BLaER1 (cell line): ENCODE measurements at regions not wholly inside any gene's neighbourhood (a gene's known extent, or its start where the extent isn't known, plus 50 kb on each side); places are given as distances from the start of the nearest gene placed in this dataset.

Experiments
- H3K27ac ChIP-seq: shearing (Covaris generic); formaldehyde crosslinking; 2 replicates; pipeline ENCODE4 v1.8.1; 2022
- H3K27me3 ChIP-seq: shearing (Covaris generic); formaldehyde crosslinking; 2 replicates; pipeline ENCODE4 v1.8.1; 2022
- H3K36me3 ChIP-seq: shearing (Covaris generic); formaldehyde crosslinking; 2 replicates; pipeline ENCODE4 v1.8.1; 2022
- H3K4me1 ChIP-seq: shearing (Covaris generic); formaldehyde crosslinking; 2 replicates; pipeline ENCODE4 v1.8.1; 2022
- H3K4me2 ChIP-seq: shearing (Covaris generic); formaldehyde crosslinking; 2 replicates; pipeline ENCODE4 v1.8.1; 2022
- H3K4me3 ChIP-seq: shearing (Covaris generic); formaldehyde crosslinking; 2 replicates; pipeline ENCODE4 v1.8.1; 2022
- H3K9ac ChIP-seq: shearing (Covaris generic); formaldehyde crosslinking; 2 replicates; pipeline ENCODE4 v1.8.1; 2022
- H3K9me3 ChIP-seq: shearing (Covaris generic); formaldehyde crosslinking; 2 replicates; pipeline ENCODE4 v1.8.1; 2022
- H4K20me1 ChIP-seq: shearing (Covaris generic); formaldehyde crosslinking; 2 replicates; pipeline ENCODE4 v1.8.1; 2022
- Cebpa-rat ChIP-seq: shearing (Covaris generic); IDR thresholded peaks from 2 replicates; pipeline ENCODE4 v1.8.1; 2022

DNA sequence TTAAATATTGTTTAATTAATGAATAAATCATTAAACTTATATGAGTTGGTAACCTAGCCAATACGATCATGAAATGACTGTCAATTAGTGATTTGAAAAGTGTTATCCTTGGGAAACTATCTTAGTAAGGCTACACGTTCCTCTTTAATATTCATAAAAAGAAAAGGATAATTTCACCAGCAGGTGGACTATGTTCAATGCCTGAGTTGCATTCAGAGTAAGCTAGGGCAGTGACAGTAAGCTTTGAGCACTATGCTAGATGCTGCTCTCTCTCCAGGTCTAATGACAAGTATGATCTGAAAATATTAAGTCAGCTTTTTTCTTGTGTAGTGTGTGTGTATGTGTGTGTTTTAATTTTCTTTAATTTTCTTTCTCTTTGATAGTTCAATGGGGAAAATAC lies 486.3 kb upstream of the PCDH15 start:
- Histone ChIP-seq H3K36me3 (no peaks in the 10 kb centered on the region), H3K9ac (no peak overlapping the region), H4K20me1 (no peaks in the 10 kb centered on the region), H3K4me3 (no peak overlapping the region), H3K27ac (no peak overlapping the region), H3K27me3 (no peaks in the 10 kb centered on the region), H3K4me2 (no peak overlapping the region), H3K9me3 (peaks cover 4% of the 10 kb centered on the region), H3K4me1 (no peaks in the 10 kb centered on the region)
- no peak for TF ChIP-seq Cebpa-rat

DNA sequence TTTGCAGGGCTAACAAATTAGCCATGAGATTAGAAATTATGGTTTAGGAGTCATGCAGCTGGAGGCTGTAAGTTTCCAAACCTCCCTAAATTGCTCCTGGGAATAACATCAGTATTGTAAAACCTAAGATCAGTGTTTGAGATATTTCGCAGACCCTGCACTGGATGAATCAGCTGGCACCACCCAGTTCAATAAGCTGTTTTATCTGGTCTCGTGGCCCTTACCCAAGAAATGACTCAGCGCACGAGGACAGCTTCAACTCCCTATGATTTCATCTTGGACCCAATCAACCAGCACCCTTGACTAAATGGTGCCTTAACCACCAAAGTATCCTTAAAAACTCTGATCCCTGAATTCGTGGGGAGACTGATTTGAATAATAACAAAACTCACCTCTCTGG lies 482.0 kb upstream of the PCDH15 start:
- Histone ChIP-seq H3K9ac (no peak overlapping the region), H3K27ac (no peak overlapping the region), H3K36me3 (no peaks in the 10 kb centered on the region), H3K9me3 (no peaks in the 10 kb centered on the region), H3K27me3 (no peaks in the 10 kb centered on the region), H3K4me3 (no peak overlapping the region), H3K4me1 (no peaks in the 10 kb centered on the region), H4K20me1 (no peaks in the 10 kb centered on the region), H3K4me2 (no peak overlapping the region)
- TF ChIP-seq Cebpa-rat = no peak

DNA sequence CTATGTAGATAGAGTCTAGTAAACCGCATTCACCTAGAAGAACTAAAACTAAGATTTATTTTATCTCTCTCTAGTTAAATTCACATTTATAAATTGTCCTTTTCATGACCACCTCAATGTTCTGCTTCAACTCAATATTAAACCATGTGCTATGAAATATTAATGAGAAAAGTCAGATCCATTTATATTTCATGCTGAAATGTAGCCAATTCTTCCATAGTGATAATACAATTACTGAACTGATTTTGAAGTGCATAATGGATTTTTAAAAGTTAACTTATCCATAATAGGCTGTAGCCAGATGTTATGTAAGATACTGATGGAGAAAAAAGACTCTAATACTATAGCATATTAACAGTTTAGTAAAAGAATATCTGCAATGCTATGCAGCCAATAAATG lies 479.7 kb upstream of the PCDH15 start:
- no peak overlapping the region for H3K9ac ChIP-seq
- no peaks in the 10 kb centered on the region for H4K20me1 ChIP-seq
- H3K27me3 ChIP-seq = no peaks in the 10 kb centered on the region
- no peaks in the 10 kb centered on the region for H3K4me1 ChIP-seq
- H3K4me3 ChIP-seq = no peak overlapping the region
- no peaks in the 10 kb centered on the region for H3K9me3 ChIP-seq
- no peak overlapping the region for H3K27ac ChIP-seq
- no peaks in the 10 kb centered on the region for H3K36me3 ChIP-seq
- H3K4me2 ChIP-seq = no peak overlapping the region
- no peak for TF ChIP-seq Cebpa-rat

DNA sequence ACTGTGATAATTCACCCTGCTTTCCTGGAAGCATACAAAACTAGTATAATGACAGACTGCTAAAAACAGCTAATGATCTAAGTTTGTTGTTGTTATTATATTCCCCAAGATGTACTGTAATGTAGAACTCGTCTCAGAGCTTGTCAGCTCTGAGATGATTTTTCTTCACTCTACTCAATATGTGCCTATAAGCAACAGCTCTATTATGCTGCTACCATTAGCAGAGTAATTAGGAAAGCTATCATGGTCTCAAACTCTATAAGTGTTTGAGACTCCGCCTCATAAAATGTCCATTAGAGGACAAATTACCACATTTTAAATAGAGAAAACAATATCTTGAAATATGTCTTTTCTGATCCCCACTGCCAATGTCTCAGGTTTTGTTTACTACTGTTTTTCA lies 476.5 kb upstream of the PCDH15 start:
- Histone ChIP-seq H3K4me2 (no peak overlapping the region), H3K9me3 (no peaks in the 10 kb centered on the region), H4K20me1 (no peaks in the 10 kb centered on the region), H3K36me3 (no peaks in the 10 kb centered on the region), H3K9ac (no peak overlapping the region), H3K27ac (no peak overlapping the region), H3K27me3 (no peaks in the 10 kb centered on the region), H3K4me1 (no peaks in the 10 kb centered on the region), H3K4me3 (no peak overlapping the region)
- TF ChIP-seq Cebpa-rat = no peak

DNA sequence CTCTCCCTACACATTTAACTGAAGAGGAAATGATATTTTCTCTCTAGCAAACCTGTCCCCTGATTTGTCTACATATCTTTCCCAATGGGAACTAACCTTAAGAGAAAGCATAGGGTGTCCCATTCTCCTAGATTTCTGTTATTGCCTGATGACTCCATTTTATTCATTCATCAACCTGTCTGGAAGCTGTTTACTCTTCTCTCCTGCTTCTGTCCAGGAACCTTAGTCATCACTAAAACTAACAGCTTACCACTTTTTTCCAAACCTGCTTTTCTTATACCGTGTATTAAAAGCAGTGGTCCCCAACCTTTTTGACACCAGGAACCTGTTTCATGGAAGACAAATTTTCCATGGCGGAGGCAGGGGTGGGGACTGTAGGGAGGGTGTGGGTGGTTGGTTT lies 473.3 kb upstream of the PCDH15 start:
- H3K36me3 ChIP-seq = no peaks in the 10 kb centered on the region
- H3K4me1 ChIP-seq = no peaks in the 10 kb centered on the region
- H3K27me3 ChIP-seq = no peaks in the 10 kb centered on the region
- H3K9me3 ChIP-seq = no peaks in the 10 kb centered on the region
- H4K20me1 ChIP-seq = no peaks in the 10 kb centered on the region
- TF ChIP-seq Cebpa-rat = no peak
- no peak overlapping the region for H3K27ac ChIP-seq
- H3K4me2 ChIP-seq = no peak overlapping the region
- no peak overlapping the region for H3K9ac ChIP-seq
- no peak overlapping the region for H3K4me3 ChIP-seq

DNA sequence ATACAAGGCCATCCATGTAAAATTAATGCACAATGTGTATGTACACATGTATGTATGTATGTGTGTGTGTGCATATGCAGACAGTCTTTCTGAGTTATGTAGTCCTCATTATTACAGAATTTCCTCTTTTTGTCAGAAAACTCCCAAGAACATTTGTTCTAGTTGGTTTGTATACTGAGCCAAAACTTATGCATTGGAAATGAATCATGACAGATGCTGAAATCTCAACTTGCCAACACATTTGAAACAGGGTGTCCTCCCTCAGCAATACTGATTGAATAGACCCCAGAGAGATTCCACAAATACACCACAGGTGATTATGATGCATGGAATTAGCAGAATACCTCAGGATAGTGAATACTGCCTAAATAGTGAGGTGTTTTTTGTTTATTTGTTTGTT lies 472.9 kb upstream of the PCDH15 start:
- no peaks in the 10 kb centered on the region for H3K9me3 ChIP-seq

DNA sequence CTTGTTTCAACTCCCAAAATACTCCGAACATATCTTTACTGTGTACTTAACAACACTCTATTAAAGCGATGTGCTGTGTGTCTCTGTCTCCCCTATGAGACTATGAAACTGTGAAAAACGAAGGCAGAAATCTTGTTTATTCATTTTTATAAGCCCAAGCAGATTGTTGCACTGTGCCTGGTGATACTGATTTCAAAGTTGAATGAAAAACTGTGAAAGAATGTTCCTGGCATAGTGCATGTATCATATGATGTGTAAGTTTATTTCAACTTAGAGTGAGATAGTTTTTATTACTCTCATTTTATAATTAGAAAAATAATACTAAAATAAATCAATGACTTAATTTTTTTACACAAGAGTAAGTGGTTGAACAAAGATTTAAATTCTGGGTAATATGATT lies 471.9 kb upstream of the PCDH15 start:
- H3K27ac ChIP-seq = no peak overlapping the region
- H3K4me3 ChIP-seq = no peak overlapping the region
- no peaks in the 10 kb centered on the region for H3K9me3 ChIP-seq
- H3K9ac ChIP-seq = no peak overlapping the region
- H3K4me1 ChIP-seq = no peaks in the 10 kb centered on the region
- H3K27me3 ChIP-seq = no peaks in the 10 kb centered on the region
- H3K4me2 ChIP-seq = no peak overlapping the region
- H4K20me1 ChIP-seq = no peaks in the 10 kb centered on the region
- no peaks in the 10 kb centered on the region for H3K36me3 ChIP-seq
- no peak for TF ChIP-seq Cebpa-rat

More for the DNA sequence above, 472.9 kb upstream of the PCDH15 start:
- Histone ChIP-seq H3K27me3 (no peaks in the 10 kb centered on the region), H3K27ac (no peak overlapping the region), H4K20me1 (no peaks in the 10 kb centered on the region), H3K4me3 (no peak overlapping the region), H3K36me3 (no peaks in the 10 kb centered on the region), H3K4me2 (no peak overlapping the region), H3K9ac (no peak overlapping the region), H3K4me1 (no peaks in the 10 kb centered on the region)
- no peak for TF ChIP-seq Cebpa-rat

DNA sequence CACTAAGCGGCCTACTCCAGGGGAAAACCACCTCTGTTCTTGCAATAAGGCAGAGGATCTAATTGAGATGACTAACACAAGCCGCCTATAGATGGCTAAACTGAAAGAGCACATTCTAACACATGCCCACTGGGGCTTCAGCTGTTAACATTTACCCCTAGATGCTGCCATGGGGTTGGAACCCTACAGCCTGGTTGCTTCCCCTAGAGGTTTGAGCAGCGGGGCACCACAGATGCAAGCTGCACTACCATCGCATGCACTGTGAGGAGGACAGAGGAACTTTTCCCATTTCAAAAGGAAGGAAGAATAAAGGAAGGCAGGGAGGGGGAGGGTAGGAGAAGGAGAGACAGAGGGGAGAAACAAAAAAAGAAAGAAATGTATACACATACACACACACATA lies 465.8 kb upstream of the PCDH15 start:
- Histone ChIP-seq H4K20me1 (no peaks in the 10 kb centered on the region), H3K36me3 (no peaks in the 10 kb centered on the region), H3K9ac (no peak overlapping the region), H3K4me2 (no peak overlapping the region), H3K4me1 (no peaks in the 10 kb centered on the region), H3K27ac (no peak overlapping the region), H3K9me3 (no peaks in the 10 kb centered on the region), H3K4me3 (no peak overlapping the region), H3K27me3 (no peaks in the 10 kb centered on the region)
- TF ChIP-seq Cebpa-rat = no peak

DNA sequence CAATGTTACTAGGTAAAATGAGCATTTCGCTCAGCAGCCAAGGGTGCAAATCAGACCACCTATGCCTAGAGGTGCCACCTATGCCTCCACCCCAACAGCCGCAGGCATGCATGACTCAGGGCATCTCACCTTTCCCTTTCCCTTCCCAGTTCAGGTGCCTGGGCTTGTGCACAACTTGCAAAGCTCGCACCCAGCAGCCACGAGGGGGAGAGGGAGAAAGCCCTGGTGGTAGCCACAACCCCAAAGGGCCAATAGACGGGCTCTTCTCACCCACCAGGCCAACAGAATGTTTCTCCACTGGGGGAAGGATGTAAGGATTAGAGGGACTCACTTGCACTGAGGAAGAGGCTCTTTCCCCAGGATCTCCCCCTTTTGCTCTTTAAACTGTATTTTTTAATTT lies 462.3 kb upstream of the PCDH15 start:
- no peaks in the 10 kb centered on the region for H3K27me3 ChIP-seq
- no peaks in the 10 kb centered on the region for H3K9me3 ChIP-seq
- H3K36me3 ChIP-seq = no peaks in the 10 kb centered on the region
- no peak overlapping the region for H3K9ac ChIP-seq
- no peaks in the 10 kb centered on the region for H3K4me1 ChIP-seq
- no peak overlapping the region for H3K27ac ChIP-seq
- TF ChIP-seq Cebpa-rat = no peak
- no peak overlapping the region for H3K4me2 ChIP-seq
- no peaks in the 10 kb centered on the region for H4K20me1 ChIP-seq
- no peak overlapping the region for H3K4me3 ChIP-seq

DNA sequence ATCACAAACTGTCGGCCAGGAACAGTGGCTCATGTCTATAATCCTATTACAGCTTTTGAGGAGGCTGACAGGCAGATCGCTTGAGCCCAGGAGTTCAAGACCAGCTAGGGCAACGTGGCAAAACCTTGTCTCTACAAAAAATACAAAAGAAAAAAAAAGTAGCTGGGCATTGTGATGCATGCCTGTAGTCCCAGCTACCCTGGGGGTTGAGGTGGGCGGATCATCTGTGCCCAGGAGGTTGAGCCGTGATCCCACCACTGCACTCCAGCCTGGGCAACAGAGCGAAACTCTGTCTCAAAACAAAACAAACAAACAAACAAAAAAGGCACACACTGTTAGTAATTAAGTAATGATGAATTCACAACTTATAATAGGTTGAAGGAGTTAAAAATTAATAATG lies 441.5 kb upstream of the PCDH15 start:
- Histone ChIP-seq H3K4me2 (no peak overlapping the region), H4K20me1 (no peaks in the 10 kb centered on the region), H3K36me3 (no peaks in the 10 kb centered on the region), H3K9ac (no peak overlapping the region), H3K4me3 (no peak overlapping the region), H3K27ac (no peak overlapping the region), H3K9me3 (no peaks in the 10 kb centered on the region), H3K4me1 (no peaks in the 10 kb centered on the region), H3K27me3 (no peaks in the 10 kb centered on the region)
- no peak for TF ChIP-seq Cebpa-rat

DNA sequence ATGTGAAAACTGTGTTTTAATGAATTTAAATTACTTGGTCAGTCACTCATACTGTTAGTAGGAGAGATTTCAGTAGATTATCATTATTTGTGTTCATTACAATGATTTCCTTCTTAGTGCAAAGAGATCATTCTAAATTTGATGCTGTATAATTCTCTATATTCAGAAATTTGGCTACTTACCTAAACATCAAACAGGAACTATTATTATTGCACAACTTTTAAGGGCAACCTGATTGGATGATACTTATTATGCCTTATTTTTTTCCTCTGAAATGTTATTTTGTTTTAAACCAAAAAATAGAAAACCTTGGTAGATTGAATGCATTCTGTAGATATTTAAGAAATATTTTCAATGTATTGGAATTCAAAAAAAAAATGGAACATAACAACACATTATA lies 436.4 kb upstream of the PCDH15 start:
- no peaks in the 10 kb centered on the region for H3K4me1 ChIP-seq
- no peaks in the 10 kb centered on the region for H3K36me3 ChIP-seq
- TF ChIP-seq Cebpa-rat = no peak
- H3K4me2 ChIP-seq = no peak overlapping the region
- no peaks in the 10 kb centered on the region for H3K27me3 ChIP-seq
- no peak overlapping the region for H3K27ac ChIP-seq
- no peaks in the 10 kb centered on the region for H4K20me1 ChIP-seq
- no peak overlapping the region for H3K9ac ChIP-seq
- H3K4me3 ChIP-seq = no peak overlapping the region
- H3K9me3 ChIP-seq = no peaks in the 10 kb centered on the region
